HPDE6-E6E7 (cell line): ENCODE measurements at regions not wholly inside any gene's neighbourhood (a gene's known extent, or its start where the extent isn't known, plus 50 kb on each side); places are given as distances from the start of the nearest gene placed in this dataset.
"Not testable (repeated sequence)": the region's sequence is repeated elsewhere in the genome, so short reads cannot be mapped to it uniquely, and the experiment has no call there.

Experiments used
- DNase-seq: peaks from one replicate; pipeline ENCODE4 v3.0.0; 2011; ENCODE audit warnings: missing footprints; ENCODE audit errors: extremely low spot score

DNA sequence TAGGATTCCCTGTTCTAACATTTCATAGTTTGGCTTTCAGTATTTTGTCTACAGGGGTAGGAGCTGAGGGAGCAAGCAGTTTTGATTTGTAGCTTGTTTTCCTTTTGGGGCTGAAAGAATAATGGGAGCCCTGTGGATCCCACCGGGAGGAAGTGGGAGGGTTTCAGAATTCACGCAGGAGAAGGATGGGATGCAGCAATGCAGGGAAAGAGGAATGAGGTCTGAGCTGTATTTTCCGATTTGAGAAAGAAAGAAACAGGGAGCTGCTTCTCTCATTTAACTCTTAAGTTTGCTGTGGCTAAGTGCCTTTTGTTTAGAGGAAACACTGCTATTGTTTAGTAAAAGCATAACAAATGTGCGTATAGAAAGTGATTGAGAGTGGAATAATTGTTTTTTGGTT lies 141.0 kb downstream of the ADCYAP1 start:
- DNase-seq = no peak

DNA sequence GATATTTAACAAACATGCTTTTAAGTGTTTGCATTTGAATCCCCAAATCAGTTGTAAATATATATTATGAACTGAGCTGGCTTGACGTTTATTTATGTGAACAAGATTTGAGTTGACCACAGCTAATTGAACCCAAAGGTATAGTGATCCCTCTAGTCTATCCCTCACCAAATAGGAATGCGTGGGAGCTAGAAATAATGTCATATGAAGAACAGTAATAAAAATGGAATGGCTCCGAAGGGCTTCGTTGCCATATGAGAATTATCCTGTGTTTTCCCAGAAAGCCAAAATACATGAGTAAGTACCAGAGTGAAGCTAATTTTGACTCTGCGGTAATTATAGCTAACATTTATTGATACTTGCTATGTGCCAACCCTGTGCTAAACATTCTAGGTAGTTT lies 142.7 kb downstream of the ADCYAP1 start:
- DNase-seq = no peak

DNA sequence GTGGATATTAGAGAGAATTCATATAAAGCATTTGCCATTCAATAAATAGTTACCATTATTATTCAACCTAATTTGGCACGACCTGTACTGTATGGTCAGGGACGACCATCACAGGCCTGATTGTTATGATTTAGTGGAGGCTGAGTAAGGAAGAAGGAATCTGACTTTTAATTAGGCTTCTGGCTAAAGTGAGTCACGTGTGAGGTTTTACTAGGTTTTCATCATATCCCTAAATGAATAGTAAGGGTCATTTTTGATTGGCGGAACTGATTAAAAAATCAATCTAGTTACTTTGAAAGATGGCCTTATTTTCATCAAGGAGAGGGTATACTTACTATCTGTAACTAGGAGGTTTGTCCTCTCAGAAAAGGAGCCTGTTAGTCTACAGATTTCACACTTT lies 143.4 kb downstream of the ADCYAP1 start:
- no peak for DNase-seq

DNA sequence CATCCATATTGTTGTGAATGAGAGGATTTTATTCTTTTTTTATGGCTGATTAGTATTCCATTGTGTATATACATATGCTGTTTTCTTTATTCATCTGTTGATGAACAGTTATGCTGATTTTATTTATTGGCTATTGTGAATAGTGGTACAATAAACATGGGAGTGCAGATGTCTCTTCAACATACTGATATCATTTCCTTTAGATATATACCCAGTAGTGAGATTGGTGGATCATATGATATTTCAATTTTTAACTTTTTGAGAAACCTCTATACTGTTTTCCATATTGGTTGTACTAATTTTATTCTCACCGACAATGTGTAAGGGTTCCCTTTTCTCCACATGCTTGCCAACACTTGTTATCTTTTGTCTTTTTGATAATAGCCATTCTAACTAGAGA lies 144.5 kb downstream of the ADCYAP1 start:
- DNase-seq = no peak

DNA sequence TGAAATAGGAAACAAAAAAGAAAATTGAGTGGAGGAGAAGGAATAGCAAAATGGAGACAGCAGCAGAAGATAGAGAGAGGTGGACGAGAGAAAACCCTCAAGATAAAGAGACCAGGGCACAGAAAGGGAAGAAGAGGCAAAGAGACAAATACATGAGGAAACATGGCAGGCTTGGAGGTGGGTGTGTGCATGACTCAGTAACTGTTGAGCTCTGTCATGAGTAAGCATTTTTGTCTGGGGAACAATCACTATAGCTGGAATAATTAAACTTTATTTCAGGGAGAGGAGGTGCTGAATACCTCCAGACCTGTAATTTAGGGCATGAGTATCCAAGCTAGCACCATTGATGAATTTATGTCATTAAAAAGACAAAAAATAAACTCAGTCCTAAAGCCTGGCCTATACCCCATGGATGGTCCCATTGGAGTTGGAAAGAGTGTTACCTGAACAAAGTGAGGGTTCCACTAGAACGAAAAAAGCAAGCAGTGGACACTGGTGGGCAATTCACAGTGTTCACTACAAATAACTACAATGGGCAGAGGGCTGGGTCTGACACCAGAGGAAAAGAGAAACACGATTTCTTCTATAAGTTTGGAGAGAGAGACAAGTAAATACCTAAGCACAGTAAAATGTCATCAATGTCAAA lies 145.5 kb downstream of the ADCYAP1 start:
- DNase-seq = no peak

DNA sequence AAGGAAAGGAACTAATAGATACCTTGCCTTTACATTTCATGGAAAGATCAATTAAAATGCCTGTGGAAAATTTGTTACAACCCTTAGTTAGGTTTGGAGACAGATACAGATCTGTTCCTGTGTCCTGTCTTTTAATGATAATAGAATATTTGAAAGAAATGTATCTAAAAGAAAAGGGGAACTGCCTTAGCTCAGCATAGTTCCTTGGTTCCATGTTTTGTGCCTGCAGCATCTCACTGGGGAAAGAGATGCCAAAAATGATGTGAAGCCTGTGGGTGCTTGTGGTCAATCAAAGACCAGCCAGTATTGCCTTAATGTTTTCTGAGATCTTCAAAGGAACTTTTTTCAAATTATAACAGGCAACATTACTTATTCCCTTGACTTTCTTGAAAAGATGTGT lies 147.6 kb downstream of the ADCYAP1 start:
- no peak for DNase-seq

DNA sequence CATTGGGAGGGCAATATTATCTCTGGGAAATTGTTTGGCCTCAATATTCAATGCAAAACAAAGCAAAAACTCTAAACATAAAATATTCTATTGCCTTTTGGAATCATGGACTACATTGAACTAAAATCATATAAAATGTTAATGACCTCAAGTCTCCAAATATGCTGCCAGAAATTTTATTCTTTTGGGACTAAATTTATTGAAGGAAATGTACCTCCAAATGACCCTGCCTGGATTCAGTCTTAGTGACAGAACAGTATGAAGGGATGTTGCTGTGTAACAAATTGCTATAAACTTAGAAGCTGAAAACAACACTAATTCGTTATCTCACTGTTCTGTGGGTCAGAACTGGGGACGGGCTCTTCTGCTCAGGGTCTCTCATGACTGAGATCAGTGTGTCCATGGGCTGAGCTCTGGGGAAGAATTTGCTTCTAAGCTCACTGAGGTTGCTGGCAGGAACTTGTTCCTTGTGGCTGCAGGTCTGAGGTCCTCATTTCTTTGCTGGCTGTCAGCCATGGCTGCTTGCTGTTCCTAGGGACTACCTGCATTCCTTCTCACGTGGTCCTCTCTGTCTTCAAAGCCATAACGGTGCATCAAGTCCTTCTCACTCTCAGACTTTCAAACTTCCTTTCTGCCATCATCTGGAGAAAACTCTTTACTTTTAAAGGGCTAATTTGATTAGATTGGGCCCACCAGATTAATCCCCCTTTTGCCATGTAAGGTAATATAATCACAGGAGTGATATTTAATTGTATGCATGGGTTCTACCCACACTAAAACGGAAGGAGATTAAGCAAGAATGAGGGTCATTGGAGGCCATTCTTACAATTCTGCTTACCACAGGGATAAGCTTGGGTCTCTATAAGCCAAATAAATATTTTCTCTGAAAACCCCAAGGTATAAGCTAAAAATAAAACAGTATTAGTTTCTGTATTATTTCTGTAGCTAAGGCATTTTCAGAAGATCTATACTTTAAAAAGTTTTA lies 149.0 kb downstream of the ADCYAP1 start:
- DNase-seq = no peak

DNA sequence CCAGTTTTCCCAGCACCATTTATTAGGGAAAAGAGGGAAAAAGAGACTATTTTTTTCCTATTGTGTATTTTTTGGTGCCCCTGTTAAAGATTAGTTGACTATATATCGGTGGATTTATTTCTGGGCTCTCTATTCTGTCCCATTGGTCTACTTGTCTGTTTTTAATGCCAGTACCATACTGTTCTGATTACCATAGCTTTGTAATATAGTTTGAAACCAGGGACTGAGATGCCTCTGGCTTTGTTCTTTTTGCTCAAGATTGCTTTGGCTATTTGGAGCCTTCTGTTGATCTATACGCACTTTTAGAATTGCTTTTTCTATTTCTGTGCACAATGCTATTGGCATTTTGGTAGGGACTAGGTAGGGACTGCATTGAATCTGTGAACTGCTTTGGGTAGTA lies 151.7 kb downstream of the ADCYAP1 start:
- no peak for DNase-seq

DNA sequence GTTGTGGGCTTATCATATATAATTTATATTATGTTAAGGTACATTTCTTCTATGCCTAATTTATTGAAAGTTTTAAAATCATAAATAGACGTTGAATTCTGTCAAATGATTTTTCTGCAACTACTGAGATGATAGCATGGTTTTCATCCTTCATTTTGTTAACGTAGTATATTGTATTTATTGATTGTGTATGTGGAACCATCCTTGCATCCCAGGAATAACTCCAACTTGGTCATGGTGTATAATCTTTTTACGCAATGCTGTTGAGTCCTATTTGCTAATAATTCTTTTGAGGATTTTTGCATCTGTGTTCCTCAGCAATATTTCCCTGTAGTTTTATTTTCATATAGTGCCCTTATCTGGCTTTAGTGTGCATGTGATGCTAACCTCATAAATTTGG lies 152.7 kb downstream of the ADCYAP1 start:
- DNase-seq = no peak

DNA sequence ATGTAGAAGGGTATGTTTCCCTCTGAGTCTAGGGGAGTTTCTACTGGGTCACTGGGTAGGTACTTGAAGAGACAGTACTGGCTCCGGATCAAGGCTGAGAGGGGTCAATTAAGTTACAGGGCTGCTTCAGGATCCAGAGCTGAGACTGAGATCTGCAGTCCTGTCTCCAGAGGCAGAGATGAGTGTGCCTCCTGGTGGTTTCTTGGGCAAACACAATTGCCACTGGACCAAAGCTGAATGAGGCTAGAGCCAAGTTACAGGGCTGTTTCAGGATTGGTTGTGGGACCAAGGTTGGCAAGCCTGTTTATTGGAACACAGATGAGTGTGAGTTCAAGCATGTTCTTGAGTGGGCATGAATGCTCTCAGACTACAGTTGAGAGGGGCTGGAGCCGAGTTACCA lies 157.9 kb downstream of the ADCYAP1 start:
- DNase-seq = no peak

DNA sequence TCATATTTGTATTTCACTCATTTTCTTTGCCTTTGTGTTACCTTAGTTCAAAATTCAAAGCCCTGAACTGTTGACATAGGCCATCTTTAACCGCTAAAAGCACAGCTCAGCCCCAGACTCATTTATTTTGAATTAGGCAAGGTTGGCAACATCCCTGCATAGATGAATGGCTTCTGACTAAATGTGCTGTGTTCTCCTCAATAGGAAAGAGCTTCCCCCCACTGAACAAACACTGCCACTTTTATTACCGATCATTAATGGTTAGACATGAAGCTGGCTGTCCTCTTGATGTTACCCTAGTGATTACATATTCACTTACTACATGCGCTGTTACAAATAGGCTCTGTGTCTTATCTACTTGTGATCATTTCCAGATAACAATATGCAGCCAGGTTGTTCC lies 170.7 kb downstream of the ADCYAP1 start:
- DNase-seq = no peak

DNA sequence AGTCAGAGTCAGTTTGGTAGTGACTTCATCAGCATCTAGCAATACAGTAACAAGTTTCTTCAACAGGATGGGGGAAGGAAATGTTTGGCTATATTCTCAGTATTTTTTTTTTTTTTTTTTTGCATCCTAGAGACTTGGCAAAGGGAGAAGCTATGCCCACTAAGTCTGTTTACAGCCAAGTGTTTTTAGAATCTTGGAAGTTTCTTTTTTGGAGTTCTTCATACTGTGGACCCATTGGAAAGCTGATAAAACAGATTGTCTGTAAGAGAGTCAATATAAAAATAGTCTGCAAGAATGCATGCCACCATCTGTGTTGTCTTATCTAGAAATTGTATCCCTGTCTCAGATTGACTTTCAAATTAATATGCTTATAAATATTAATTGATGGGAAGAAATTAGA lies 171.2 kb downstream of the ADCYAP1 start:
- DNase-seq = no peak

DNA sequence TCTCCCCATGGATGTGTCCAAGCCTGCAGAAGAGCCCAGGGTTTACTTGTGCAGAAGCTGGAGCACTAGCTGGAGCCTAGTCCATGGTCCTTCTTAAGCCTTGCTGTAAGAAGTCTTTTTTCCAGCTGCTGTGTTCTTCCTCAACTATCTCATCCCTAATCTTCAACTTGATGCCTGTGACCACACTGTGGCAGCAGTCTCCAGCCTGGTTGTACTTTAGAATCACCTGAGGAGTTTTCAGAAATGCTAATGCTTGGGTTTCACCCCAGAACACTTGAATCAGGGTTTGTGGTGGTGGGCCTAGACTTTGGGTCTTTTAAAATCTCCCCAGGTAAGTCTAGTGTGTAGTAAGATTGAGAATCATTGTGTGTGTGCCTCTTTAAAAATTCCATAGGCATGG lies 173.6 kb downstream of the ADCYAP1 start:
- DNase-seq = no peak

DNA sequence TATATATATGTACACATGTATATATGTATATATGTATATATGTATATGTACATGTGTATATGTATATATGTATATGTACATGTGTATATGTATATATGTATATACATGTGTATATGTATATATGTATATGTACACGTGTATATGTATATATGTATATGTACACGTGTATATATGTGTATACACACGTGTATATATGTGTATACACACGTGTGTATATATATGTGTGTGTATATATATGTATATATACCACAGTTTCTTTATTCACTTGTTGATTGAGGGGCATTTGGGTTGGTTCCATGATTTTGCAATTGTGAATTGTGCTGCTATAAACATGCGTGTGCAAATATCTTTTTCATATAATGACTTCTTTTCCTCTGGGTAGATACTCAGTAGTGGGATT lies 179.0 kb downstream of the ADCYAP1 start:
- not testable (repeated sequence) for DNase-seq

DNA sequence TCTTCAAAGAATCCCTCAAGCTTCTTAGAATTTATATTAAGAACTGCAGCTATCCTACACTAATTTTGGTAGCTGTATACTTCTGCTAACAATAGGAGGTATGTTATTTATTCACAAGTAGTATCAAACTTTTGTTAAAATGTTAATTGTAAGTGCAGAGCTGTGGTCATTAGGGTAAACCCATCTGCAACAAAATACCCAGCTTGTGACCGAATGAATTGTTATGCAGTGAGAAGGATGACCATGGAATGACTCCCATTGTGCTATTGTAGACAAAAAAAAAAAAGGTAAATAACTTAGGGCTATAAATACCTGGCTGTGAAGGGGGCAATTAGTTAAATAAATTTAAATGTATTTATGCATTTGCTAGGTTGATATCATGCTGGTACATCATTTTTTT lies 186.1 kb downstream of the ADCYAP1 start:
- no peak for DNase-seq

DNA sequence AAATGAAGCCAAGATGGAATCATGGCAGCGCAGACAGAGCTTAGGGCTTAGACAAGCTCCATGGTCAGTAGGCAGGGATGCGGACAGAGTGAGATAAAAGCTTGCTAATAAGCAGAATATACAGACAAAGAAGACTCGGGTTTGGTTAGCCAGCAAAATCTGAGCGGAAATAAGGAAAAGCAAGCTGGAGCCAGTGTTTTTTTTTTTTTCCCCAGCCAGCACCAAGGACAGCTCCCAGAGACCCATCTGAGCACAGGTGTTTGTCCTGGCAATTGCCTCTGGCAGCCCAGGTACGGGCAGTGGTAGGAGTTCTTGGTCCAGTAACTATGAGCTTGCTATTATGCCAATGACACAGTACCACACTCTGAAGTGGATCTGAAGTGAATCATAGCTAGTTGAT lies 187.6 kb downstream of the ADCYAP1 start:
- DNase-seq = peak; percentile 4

DNA sequence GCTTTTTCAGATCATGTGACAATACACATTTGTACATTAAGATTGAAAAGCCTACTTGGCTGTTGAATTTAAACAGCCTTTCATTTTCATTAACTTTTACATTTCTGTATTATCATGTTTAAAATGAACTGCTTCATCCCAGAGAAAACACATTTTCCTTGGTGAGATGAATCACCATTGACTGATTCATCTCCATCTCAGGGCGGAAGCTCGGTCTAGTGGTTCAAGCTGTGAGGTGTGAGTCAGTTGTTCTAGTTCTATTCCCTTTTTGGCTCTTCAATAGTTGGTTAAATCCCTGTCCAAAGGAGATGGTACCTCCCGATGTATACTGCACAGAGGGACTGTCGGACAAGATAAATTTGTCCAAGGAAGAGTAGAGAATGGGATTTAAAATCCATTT lies 189.7 kb downstream of the ADCYAP1 start:
- DNase-seq = peak; percentile 45

DNA sequence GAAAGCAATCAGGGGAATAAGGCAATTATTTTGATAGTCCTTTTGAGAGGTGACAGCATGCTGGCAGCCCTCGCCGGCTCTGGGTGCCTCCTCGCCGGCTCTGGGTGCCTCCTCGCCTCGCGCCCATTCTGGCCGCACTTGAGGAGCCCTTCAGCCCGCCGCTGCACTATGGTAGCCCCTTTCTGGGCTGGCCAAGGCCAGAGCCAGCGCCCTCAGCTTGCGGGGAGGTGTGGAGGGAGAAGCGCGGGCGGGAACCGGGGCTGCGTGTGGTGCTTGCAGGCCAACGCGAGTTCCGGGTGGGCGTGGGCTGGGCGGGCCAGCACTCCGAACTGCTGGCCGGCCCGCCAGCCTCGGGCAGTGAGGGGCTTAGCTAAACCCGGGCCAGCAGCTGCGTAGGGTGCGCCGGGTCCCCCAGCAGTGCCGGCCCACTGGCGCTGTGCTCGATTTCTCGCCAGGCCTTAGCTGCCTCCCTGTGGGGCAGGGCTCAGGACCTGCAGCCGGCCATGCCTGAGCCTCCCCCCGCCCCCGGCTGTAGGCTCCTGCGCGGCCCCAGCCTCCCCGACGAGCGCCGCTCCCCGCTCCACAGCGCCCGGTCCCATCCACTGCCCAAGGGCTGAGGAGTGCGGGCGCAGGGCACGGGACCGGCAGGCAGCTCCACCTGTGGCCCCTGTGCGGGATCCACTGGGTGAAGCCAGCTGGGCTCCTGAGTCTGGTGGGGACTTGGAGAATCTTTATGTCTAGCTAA lies 193.5 kb downstream of the ADCYAP1 start:
- DNase-seq = not testable (repeated sequence)

DNA sequence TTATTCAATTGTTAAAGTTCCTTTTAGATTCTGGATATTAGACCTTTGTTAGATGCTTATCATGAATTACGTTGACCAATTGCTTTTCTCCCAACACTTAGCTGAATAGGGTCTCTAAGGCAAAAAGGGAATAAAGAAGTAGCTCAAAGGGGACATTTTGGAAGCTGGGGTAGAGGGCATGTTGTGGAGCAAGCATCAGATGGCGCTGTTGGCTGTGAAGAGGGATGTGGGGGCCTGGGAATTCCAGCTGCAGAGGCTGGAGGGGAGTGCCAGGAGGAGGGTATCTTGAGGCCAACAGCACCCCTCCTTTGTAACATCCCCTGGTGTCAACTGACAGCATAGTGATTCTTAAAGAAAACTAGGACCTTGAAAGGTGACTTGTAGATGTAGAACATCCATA lies 198.2 kb downstream of the ADCYAP1 start:
- no peak for DNase-seq

DNA sequence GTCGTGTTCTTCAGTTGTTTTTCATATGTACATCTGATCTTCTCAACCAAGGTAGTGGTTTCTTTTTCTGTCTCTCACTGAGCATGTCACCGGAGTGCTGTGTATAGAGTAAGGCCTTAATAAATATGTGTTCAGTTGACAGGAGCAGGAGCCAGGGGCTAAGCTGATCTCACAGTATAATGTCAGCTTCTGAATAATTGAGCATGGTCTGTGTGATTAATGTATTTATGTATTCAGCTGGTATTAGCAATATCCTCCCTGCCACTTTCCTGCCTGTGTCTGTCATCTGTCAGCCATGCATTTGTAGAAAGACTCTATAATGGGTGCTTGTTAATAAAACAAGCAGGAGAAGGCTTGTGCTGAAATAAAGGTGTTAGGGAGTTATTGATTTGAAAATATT lies 198.9 kb downstream of the ADCYAP1 start:
- DNase-seq = no peak

DNA sequence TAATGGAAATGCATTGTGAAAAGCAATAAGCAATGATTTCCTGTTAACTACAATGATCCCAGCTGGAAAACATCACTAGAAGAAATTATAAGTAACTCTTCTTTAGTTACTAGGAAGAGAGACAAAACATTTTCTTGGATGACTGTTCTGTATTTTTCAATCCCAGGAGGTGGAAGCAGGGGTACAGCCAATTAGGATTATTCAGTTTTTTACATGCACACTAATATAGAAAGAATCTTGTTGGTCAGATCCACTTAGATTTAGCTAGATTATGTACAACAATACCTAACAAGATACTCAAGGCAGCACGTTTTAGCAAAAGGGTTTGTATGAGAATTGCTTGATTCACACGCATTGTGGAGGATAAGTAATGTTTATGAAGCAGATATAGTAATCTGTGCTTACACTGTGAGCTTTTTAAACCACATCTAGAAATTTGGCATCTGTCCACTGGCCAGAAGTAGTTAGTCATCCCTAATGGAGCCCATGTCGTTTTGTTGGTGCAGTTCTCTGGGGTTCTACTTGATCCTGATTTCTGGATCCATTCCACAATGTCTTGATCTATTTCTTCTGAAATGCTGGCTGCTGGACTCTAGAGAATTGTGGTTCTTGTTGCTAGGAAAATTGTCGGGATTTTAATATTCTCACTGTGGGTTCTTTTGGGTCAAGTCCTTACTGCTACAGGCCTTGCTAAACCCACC lies 199.7 kb downstream of the ADCYAP1 start:
- no peak for DNase-seq

DNA sequence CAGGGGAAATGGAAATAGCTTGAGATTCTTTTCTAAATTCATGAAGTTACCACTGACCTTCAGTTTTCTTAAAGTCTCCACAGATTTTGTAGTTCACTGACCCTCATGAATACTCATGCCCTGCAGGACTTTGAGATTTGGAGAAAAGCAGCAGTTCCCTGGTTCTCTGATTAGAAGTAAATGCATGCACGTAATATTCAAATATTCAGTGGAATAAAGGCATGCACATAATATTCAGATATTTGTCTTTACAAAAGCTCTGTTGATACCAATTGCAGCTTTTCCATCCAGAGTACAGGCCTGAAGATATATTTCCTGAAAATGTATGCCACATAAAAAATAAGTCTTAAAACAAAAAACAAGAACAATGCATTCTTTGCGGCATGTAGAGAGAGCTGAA lies 219.8 kb downstream of the ADCYAP1 start:
- DNase-seq = no peak
